Fibroblast of skin of left quadriceps (primary cell): ENCODE measurements at regions not wholly inside any gene's neighbourhood (a gene's known extent, or its start where the extent isn't known, plus 50 kb on each side); places are given as distances from the start of the nearest gene placed in this dataset.
"Not testable (repeated sequence)": the region's sequence is repeated elsewhere in the genome, so short reads cannot be mapped to it uniquely, and the experiment has no call there.

Source experiments
- DNase-seq, 2 experiments: peaks; one replicate each; pipeline ENCODE4 v3.0.0-alpha.2; 2013; ENCODE audit warnings: low read depth in 2 of 2

DNA sequence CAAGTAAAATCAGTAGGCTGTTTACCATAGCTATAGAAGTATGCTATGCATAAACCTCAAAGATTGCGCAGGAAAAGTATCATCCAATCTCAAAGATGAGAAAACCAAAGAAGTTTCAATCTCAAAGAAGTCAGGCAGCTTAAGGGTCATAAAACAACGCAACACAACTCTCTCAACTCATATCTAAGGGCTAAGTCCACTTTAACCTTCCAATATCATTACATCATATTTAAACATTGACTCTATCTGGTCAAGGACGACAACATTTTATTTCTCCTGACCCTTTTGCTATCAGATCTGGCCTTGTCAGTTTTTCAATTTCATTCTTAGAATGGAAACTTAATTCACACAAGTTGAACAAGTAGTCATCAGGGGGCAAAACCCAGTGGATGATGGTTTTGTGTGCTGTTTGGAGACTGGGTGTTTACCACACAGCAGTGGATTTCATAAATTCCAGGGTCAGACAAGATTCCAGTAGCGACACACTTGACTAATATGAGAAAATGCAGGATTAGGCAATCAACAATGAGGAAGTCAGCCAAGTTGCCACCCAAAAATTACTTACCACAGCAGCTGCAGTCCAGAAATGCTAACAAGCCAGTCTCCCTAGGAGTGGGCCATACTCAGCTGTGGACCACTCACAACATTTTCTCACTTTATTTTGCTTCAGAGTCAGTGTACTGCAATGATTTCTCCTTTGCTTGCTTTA, 108.7 kb upstream of the NBPF26 start:
- DNase-seq: not testable (repeated sequence)

DNA sequence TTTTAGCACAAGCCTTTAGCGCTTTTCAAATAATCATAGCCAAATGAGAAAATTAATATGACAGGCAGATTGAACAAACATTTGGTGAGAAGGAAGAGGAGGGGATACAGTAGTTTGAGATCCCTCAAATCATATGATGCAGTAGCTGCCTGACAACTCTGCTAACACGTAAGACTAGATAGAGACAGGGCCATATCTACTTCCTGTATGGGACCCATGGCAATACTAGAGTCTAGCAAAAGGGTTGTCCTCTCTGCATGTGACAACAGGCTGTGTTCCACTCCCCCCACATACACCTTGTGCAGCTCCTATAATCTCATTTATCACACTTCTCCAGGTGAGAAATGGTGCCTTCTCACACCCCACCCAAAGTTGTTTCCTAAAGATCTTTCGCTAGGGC, 106.3 kb upstream of the NBPF26 start:
- DNase-seq: not testable (repeated sequence)

- DNase-seq: not testable (repeated sequence)
These were observed 103.7 kb upstream of the NBPF26 start for GRCh38 chr1:120619867-120620692.

DNA sequence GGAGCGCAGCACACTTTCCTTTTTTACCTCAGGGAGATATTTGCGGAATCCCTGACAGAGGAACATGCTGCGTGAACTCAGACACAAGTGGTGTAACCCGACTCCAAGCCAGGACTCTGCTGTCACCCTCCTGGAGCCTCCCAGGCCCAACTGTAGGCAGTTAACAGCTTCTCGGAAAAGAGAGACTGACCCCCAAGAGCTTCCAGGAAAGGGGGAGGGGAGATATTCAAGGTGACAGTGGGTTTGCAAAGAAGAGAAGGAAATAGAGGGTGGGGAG, 103.1 kb upstream of the NBPF26 start:
- DNase-seq: not testable (repeated sequence)

DNA sequence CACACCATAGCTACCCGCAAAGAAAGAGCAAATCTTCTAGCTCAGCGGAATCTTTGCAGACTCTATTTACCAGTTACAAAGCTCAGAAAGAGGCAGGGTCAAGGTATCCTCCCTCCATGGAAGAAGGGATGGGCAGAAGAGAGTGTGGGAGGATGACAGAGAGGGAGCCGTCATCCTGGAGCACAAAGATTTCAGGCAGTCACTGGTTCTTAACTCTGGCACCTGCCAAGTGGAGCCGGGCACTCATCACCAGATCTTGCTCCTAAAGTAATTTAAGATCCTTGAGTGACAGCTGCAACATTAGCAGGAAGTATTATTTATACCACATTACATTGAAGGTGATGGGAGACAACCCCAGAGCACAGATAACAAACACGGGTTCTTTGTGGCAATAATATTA, 102.5 kb upstream of the NBPF26 start:
- DNase-seq: not testable (repeated sequence)

GRCh38 chr1:120623539-120623938, 100.2 kb upstream of the NBPF26 start:
- DNase-seq: not testable (repeated sequence)

GRCh38 chr1:120624565-120625064, 99.1 kb upstream of the NBPF26 start:
- not testable (repeated sequence) for DNase-seq

DNA sequence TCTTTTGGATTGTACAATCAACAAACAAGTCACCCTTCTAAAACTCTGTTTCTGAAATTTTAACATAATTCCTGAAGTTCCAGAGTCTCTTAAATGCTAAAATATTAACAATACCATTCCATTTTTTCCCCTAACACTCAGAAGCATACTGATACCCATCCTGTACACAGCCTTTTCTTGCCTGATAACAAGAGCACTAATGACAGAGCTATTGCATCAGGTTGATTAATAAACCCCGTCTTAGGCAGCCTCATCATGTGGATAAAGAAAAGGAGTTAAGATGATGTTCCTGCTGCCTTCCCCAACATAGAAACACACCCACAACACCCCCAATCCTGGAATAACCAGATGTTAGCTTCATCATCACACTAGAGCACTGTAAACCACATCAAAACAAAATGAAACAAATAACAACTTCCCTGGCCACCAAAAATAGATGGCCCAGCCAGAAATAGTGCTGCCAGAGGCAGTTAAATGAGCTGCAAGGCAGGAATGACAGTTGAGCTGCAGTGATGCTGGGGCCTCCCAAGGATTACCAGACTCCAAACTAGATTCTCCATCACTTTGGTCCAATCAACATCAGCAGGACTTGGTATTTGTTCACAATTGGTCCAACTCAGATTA, 93.8 kb upstream of the NBPF26 start:
- not testable (repeated sequence) for DNase-seq

DNA sequence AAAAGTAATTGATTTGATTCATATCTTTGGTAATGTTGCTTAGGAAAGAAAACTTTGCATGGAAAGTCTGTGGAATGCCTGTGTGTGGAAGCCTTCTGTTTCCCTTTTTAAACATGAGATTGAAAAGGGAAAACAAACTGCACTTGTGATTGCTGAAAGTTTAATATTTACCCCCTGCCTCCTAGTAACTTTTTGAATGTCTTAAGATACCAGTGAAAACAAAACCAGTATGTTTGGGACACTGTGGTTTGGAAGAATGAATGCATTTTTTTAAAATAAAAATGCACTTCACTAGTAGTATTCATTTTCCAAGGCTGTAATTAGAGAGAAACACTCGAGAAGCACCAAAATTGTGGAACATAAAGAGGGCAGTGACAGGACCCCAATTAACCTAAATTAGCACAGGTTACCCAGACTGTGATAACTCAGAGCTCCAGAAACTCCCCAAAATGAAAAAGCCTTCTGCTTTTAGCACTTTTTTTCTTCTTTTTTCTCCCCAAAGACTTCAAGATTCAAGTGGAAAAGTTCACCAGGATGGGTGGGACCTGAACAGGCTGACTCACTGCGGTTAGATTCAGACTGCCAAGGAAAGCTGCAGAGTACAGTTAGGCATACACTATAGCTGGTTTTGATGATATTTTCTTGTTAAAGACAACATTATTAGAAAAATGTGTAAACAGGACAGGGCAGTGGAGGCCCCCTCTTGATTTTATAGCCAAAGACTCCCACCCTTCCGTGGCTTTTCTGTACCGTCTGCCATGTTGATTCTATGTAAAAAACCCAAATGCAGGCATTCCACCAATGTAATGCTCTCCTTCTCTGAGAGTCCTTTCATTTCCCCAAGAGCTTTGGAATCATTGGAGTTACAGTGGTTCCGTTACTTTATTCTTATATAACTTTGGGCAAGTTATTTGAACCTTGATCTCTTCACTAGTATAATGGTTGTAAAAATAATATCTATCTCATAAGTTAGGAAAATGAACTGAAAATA, 88.6 kb upstream of the NBPF26 start:
- not testable (repeated sequence) for DNase-seq

- not testable (repeated sequence) for DNase-seq
These were observed 83.3 kb upstream of the NBPF26 start for GRCh38 chr1:120640261-120641013.

DNA sequence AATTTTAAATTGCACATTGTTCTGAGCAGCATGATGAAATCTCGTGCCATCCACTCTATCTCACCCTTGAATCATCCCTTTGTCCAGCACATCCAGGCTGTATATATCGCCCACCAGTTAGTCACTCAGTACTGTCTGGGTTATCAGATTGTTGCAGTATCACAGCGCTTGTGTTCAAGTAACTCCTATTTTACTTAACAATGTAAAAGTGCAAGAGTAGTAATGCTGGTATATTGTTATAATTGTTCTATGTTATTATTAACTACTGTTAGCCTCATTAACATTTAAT, 82.8 kb upstream of the NBPF26 start:
- DNase-seq: not testable (repeated sequence)

- not testable (repeated sequence) for DNase-seq
These were observed 76.6 kb upstream of the NBPF26 start for GRCh38 chr1:120647182-120647581.

GRCh38 chr1:120648915-120649623, 74.7 kb upstream of the NBPF26 start:
- DNase-seq: not testable (repeated sequence)

DNA sequence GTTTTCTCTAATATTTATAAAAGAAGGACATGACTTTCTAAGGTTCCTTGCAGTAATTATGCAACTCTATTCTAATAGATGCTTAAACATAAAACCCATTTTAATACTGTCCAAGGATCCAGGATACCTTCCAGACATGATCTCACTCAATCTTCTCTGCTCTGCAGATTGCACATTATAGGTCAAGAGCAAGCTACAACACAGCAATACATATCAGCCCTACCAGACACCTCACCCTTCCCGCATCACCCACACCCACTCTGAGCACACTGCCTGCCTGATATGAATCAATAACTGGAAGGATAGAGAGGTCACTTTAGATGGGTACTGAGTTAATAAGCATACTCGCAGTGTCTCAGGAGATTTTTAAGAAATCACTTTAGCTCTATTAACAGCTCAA, 74.0 kb upstream of the NBPF26 start:
- not testable (repeated sequence) for DNase-seq

DNA sequence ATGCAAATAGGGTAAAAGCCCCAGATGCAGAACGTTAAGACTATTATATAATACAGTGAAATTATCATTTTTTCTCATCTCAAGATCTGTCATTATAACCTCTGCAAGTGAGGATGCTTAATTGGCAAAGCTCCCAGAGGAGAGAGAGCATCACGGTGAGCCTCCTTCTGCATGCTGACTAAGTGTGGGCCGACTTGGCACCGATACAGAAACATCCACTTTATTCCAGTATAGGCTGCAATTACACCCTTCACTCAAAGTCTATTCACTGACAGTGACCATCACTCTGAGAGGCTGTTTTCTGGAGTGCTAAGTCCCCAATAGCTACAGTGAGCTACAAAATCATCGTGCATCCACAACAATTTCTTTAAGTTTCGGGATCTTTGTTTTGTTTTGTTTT, 69.6 kb upstream of the NBPF26 start:
- DNase-seq: not testable (repeated sequence)

- not testable (repeated sequence) for DNase-seq
These were observed 68.4 kb upstream of the NBPF26 start for GRCh38 chr1:120655394-120655793.

GRCh38 chr1:120656116-120656515, 67.6 kb upstream of the NBPF26 start:
- DNase-seq: not testable (repeated sequence)

DNA sequence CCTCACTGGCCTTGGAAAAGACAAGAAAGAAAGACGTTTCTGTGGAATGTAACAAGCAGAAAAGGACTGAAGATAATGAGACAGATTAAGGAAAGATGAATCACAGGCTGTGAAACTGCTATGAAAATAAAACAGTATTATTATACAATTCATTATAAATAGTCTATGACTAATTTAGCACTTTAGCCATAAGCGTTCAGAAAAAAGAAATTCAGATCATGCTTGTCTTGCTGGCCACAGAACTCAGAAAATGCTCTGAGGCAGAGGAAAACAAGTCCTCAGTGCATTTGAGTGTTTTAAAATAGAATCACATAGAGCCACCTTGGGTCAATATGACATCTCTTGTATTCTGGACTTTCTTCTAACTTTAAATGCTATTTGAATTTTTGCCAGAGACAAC, 65.9 kb upstream of the NBPF26 start:
- not testable (repeated sequence) for DNase-seq

GRCh38 chr1:120658622-120659021, 65.1 kb upstream of the NBPF26 start:
- not testable (repeated sequence) for DNase-seq

- not testable (repeated sequence) for DNase-seq
These were observed 64.6 kb upstream of the NBPF26 start for GRCh38 chr1:120659133-120659532.
